Activated naive CD8-positive, alpha-beta T cell treated with anti-CD3 and anti-CD28 coated beads, Interleukin-2, amount 50 U/mL, for 24 hours (primary cell): ENCODE measurements at regions not wholly inside any gene's neighbourhood (a gene's known extent, or its start where the extent isn't known, plus 50 kb on each side); places are given as distances from the start of the nearest gene placed in this dataset.

Source experiments
- ATAC-seq: fragments of 150-1000 bp; cut with Tn5 transposase; one replicate; pipeline ENCODE4 v1.10.0; 2021
- DNase-seq: peaks from one replicate; pipeline ENCODE4 v3.0.0; 2021
- H3K27ac Mint-ChIP-seq: one replicate; pipeline ENCODE4 v1.8.0; 2021; ENCODE audit warnings: mild to moderate bottlenecking, mixed read lengths
- H3K27me3 Mint-ChIP-seq: one replicate; pipeline ENCODE4 v1.8.0; 2021; ENCODE audit warnings: mixed read lengths
- H3K36me3 Mint-ChIP-seq: one replicate; pipeline ENCODE4 v1.8.0; 2021; ENCODE audit warnings: low read depth, mixed read lengths
- H3K4me1 Mint-ChIP-seq: one replicate; pipeline ENCODE4 v1.8.0; 2021; ENCODE audit warnings: mixed read lengths
- H3K4me3 Mint-ChIP-seq: one replicate; pipeline ENCODE4 v1.8.0; 2021; ENCODE audit warnings: mild to moderate bottlenecking, moderate library complexity, mixed read lengths
- H3K9me3 Mint-ChIP-seq: one replicate; pipeline ENCODE4 v1.8.0; 2021; ENCODE audit warnings: mixed read lengths

- DNase-seq (no peak), ATAC-seq (no peak)
- Mint-ChIP-seq H3K4me1 (no peaks in the 10 kb centered on the region), H3K9me3 (no peaks in the 10 kb centered on the region), H3K27ac (no peak overlapping the region), H3K4me3 (no peak overlapping the region), H3K36me3 (no peaks in the 10 kb centered on the region), H3K27me3 (no peaks in the 10 kb centered on the region)
Measured at GRCh38 chr4:14049946-14050345, 422.4 kb upstream of the BOD1L1 start.

GRCh38 chr4:14053291-14053690 lies 425.8 kb upstream of the BOD1L1 start:
- Mint-ChIP-seq H3K27ac (no peak overlapping the region), H3K4me3 (no peak overlapping the region), H3K4me1 (no peaks in the 10 kb centered on the region), H3K36me3 (no peaks in the 10 kb centered on the region), H3K27me3 (no peaks in the 10 kb centered on the region), H3K9me3 (no peaks in the 10 kb centered on the region)
- no peak for DNase-seq
- no peak for ATAC-seq

- DNase-seq: no peak
- Mint-ChIP-seq H3K4me3 (no peak overlapping the region), H3K9me3 (no peaks in the 10 kb centered on the region), H3K27me3 (no peaks in the 10 kb centered on the region), H3K36me3 (no peaks in the 10 kb centered on the region), H3K27ac (no peak overlapping the region), H3K4me1 (no peaks in the 10 kb centered on the region)
- no peak for ATAC-seq
Measured at GRCh38 chr4:14054391-14054790, 426.9 kb upstream of the BOD1L1 start.

- Mint-ChIP-seq H3K27me3 (no peaks in the 10 kb centered on the region), H3K9me3 (no peaks in the 10 kb centered on the region), H3K4me1 (no peaks in the 10 kb centered on the region)
Measured at GRCh38 chr4:14059006-14059405, 431.5 kb upstream of the BOD1L1 start.

GRCh38 chr4:14064984-14065383 lies 437.5 kb upstream of the BOD1L1 start:
- DNase-seq: no peak
- H3K4me3 Mint-ChIP-seq: no peak overlapping the region
- H3K27me3 Mint-ChIP-seq: no peaks in the 10 kb centered on the region
- no peak overlapping the region for H3K27ac Mint-ChIP-seq
- H3K9me3 Mint-ChIP-seq: no peaks in the 10 kb centered on the region
- no peaks in the 10 kb centered on the region for H3K36me3 Mint-ChIP-seq
- ATAC-seq: no peak
- H3K4me1 Mint-ChIP-seq: no peaks in the 10 kb centered on the region

More at GRCh38 chr4:14059006-14059405, 431.5 kb upstream of the BOD1L1 start:
- no peak overlapping the region for H3K4me3 Mint-ChIP-seq
- H3K36me3 Mint-ChIP-seq: no peaks in the 10 kb centered on the region
- ATAC-seq (no peak), DNase-seq (no peak)
- H3K27ac Mint-ChIP-seq: no peak overlapping the region

- ATAC-seq (no peak), DNase-seq (no peak)
- Mint-ChIP-seq H3K4me1 (no peaks in the 10 kb centered on the region), H3K9me3 (no peaks in the 10 kb centered on the region), H3K27me3 (no peaks in the 10 kb centered on the region), H3K27ac (no peak overlapping the region), H3K4me3 (no peak overlapping the region), H3K36me3 (no peaks in the 10 kb centered on the region)
Measured at GRCh38 chr4:14065406-14065805, 437.9 kb upstream of the BOD1L1 start.

GRCh38 chr4:14066979-14067378 lies 439.5 kb upstream of the BOD1L1 start:
- Mint-ChIP-seq H3K27ac (no peak overlapping the region), H3K27me3 (no peaks in the 10 kb centered on the region), H3K9me3 (peaks cover 14% of the 10 kb centered on the region), H3K4me1 (no peaks in the 10 kb centered on the region), H3K4me3 (no peak overlapping the region), H3K36me3 (no peaks in the 10 kb centered on the region)
- DNase-seq (no peak), ATAC-seq (no peak)

GRCh38 chr4:14069886-14070285 lies 442.4 kb upstream of the BOD1L1 start:
- ATAC-seq (no peak), DNase-seq (no peak)
- H3K27ac Mint-ChIP-seq: no peak overlapping the region
- H3K36me3 Mint-ChIP-seq: no peaks in the 10 kb centered on the region
- no peaks in the 10 kb centered on the region for H3K4me1 Mint-ChIP-seq
- H3K27me3 Mint-ChIP-seq: no peaks in the 10 kb centered on the region
- H3K9me3 Mint-ChIP-seq: peaks cover 29% of the 10 kb centered on the region
- H3K4me3 Mint-ChIP-seq: no peak overlapping the region

GRCh38 chr4:14070289-14070880 lies 442.9 kb upstream of the BOD1L1 start:
- no peaks in the 10 kb centered on the region for H3K36me3 Mint-ChIP-seq
- H3K9me3 Mint-ChIP-seq: peaks cover 29% of the 10 kb centered on the region
- H3K27ac Mint-ChIP-seq: no peak overlapping the region
- no peaks in the 10 kb centered on the region for H3K27me3 Mint-ChIP-seq
- DNase-seq: no peak
- no peak for ATAC-seq
- no peaks in the 10 kb centered on the region for H3K4me1 Mint-ChIP-seq
- no peak overlapping the region for H3K4me3 Mint-ChIP-seq

GRCh38 chr4:14072506-14072905 lies 445.0 kb upstream of the BOD1L1 start:
- H3K4me1 Mint-ChIP-seq: no peaks in the 10 kb centered on the region
- ATAC-seq (no peak), DNase-seq (no peak)
- peaks cover 29% of the 10 kb centered on the region for H3K9me3 Mint-ChIP-seq
- H3K4me3 Mint-ChIP-seq: no peak overlapping the region
- no peak overlapping the region for H3K27ac Mint-ChIP-seq
- H3K36me3 Mint-ChIP-seq: no peaks in the 10 kb centered on the region
- no peaks in the 10 kb centered on the region for H3K27me3 Mint-ChIP-seq

GRCh38 chr4:14076776-14077175 lies 449.3 kb upstream of the BOD1L1 start:
- H3K27ac Mint-ChIP-seq: no peak overlapping the region
- H3K4me1 Mint-ChIP-seq: no peaks in the 10 kb centered on the region
- ATAC-seq (no peak), DNase-seq (no peak)
- H3K27me3 Mint-ChIP-seq: no peaks in the 10 kb centered on the region
- peaks cover 17% of the 10 kb centered on the region for H3K9me3 Mint-ChIP-seq
- H3K36me3 Mint-ChIP-seq: no peaks in the 10 kb centered on the region
- H3K4me3 Mint-ChIP-seq: no peak overlapping the region

- no peaks in the 10 kb centered on the region for H3K4me1 Mint-ChIP-seq
- no peak overlapping the region for H3K27ac Mint-ChIP-seq
- no peak for ATAC-seq
- peaks cover 4% of the 10 kb centered on the region for H3K9me3 Mint-ChIP-seq
- H3K36me3 Mint-ChIP-seq: no peaks in the 10 kb centered on the region
- DNase-seq: no peak
- no peaks in the 10 kb centered on the region for H3K27me3 Mint-ChIP-seq
- H3K4me3 Mint-ChIP-seq: no peak overlapping the region
Measured at GRCh38 chr4:14078326-14078725, 450.8 kb upstream of the BOD1L1 start.

- Mint-ChIP-seq H3K4me3 (no peak overlapping the region), H3K27me3 (no peaks in the 10 kb centered on the region), H3K9me3 (no peaks in the 10 kb centered on the region), H3K36me3 (no peaks in the 10 kb centered on the region), H3K27ac (no peak overlapping the region), H3K4me1 (no peaks in the 10 kb centered on the region)
- DNase-seq (no peak), ATAC-seq (no peak)
Measured at GRCh38 chr4:14079601-14080000, 452.1 kb upstream of the BOD1L1 start.

GRCh38 chr4:14083150-14083549 lies 455.6 kb upstream of the BOD1L1 start:
- Mint-ChIP-seq H3K27ac (no peak overlapping the region), H3K4me3 (no peak overlapping the region), H3K27me3 (no peaks in the 10 kb centered on the region), H3K4me1 (no peaks in the 10 kb centered on the region), H3K36me3 (no peaks in the 10 kb centered on the region), H3K9me3 (peaks cover 5% of the 10 kb centered on the region)
- DNase-seq: no peak
- no peak for ATAC-seq

GRCh38 chr4:14084598-14084997 lies 457.1 kb upstream of the BOD1L1 start:
- DNase-seq (no peak), ATAC-seq (no peak)
- Mint-ChIP-seq H3K27me3 (no peaks in the 10 kb centered on the region), H3K4me1 (no peaks in the 10 kb centered on the region), H3K27ac (no peak overlapping the region), H3K36me3 (no peaks in the 10 kb centered on the region), H3K4me3 (no peak overlapping the region), H3K9me3 (peaks cover 5% of the 10 kb centered on the region)

GRCh38 chr4:14087459-14087858 lies 459.9 kb upstream of the BOD1L1 start:
- Mint-ChIP-seq H3K27me3 (peaks cover 1% of the 10 kb centered on the region), H3K9me3 (peaks cover 5% of the 10 kb centered on the region), H3K4me3 (no peak overlapping the region), H3K27ac (no peak overlapping the region), H3K4me1 (no peaks in the 10 kb centered on the region), H3K36me3 (no peaks in the 10 kb centered on the region)
- ATAC-seq (no peak), DNase-seq (no peak)
